A549 (cell line): ENCODE measurements at regions not wholly inside any gene's neighbourhood (a gene's known extent, or its start where the extent isn't known, plus 50 kb on each side); places are given as distances from the start of the nearest gene placed in this dataset.

ENCODE experiments used
- EP300 ChIP-seq, 2 experiments: fragments of >200 bp; sonication (Bioruptor Twin); formaldehyde crosslinking; IDR thresholded peaks; 2 replicates in 1 of 2; 3 replicates in 1 of 2; pipeline ENCODE4 v1.6.1; 2016 to 2017
- MAFK ChIP-seq: fragments of 450-650 bp; IDR thresholded peaks from 2 replicates; pipeline ENCODE4 v1.6.1; 2014; ENCODE audit not compliant: partially characterized antibody
- POLR2A ChIP-seq: IDR thresholded peaks from 2 replicates; pipeline ENCODE4 v1.6.1; 2012; ENCODE audit warnings: mild to moderate bottlenecking, low read length
- TF ChIP-seq, protein P1 (sequence below): IDR thresholded peaks from 2 replicates; pipeline ENCODE4 v1.6.1; 2012
- TF ChIP-seq, protein P2 (sequence below): fragments of >200 bp; sonication (Bioruptor Twin); formaldehyde crosslinking; IDR thresholded peaks from 3 replicates; pipeline ENCODE4 v1.5.1; 2016

DNA sequence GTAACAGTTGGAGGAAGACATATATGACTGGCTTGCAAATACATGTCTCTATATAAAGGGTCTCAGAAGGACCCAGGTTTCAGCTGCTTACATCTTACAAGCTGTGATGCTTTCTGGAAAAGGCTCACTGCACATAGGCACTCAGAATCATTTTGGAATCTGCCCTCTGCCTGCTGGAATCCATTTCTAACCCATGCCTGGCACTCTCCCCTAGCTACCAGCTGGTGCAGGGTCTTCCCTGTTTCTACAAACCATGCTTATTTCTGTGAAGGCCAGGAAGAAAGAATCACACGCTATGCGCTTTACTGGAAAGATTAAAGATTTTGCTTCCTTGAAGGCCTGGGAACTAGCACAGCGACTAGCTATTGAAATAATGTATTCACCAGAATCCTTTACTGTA is 151.3 kb downstream of the DICER1 start:
- TF ChIP-seq, protein P1, sequence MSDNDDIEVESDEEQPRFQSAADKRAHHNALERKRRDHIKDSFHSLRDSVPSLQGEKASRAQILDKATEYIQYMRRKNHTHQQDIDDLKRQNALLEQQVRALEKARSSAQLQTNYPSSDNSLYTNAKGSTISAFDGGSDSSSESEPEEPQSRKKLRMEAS: no peak
- no peak for TF ChIP-seq POLR2A
- TF ChIP-seq EP300 (IDR thresholded peaks at IDR 0.05): no peak
- TF ChIP-seq, protein P2, sequence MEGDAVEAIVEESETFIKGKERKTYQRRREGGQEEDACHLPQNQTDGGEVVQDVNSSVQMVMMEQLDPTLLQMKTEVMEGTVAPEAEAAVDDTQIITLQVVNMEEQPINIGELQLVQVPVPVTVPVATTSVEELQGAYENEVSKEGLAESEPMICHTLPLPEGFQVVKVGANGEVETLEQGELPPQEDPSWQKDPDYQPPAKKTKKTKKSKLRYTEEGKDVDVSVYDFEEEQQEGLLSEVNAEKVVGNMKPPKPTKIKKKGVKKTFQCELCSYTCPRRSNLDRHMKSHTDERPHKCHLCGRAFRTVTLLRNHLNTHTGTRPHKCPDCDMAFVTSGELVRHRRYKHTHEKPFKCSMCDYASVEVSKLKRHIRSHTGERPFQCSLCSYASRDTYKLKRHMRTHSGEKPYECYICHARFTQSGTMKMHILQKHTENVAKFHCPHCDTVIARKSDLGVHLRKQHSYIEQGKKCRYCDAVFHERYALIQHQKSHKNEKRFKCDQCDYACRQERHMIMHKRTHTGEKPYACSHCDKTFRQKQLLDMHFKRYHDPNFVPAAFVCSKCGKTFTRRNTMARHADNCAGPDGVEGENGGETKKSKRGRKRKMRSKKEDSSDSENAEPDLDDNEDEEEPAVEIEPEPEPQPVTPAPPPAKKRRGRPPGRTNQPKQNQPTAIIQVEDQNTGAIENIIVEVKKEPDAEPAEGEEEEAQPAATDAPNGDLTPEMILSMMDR: no peak
- TF ChIP-seq MAFK: no peak
